Endothelial cell of umbilical vein (primary cell): ENCODE measurements at regions not wholly inside any gene's neighbourhood (a gene's known extent, or its start where the extent isn't known, plus 50 kb on each side); places are given as distances from the start of the nearest gene placed in this dataset.

ENCODE experiments used
- BruUV-seq: library from RNA; stranded (reverse); fragments of 400-500 nt; replicated peaks from 2 replicates; lab custom pipeline; 2021; lab: Mats Ljungman, UMichigan
- CTCF ChIA-PET: fragments of 300-600, 350-600 bp; sonication (Branson Sonifier 250); formaldehyde crosslinking; loops from one replicate; lab custom pipeline; 2021; ENCODE audit warnings: antibody characterized with exemption, inconsistent platforms; lab: Charles Lee
- POLR2A ChIA-PET: fragments of 300-600, 350-600 bp; sonication (Branson Sonifier 250); formaldehyde crosslinking; loops from one replicate; lab custom pipeline; 2021; ENCODE audit warnings: antibody characterized with exemption, inconsistent platforms; lab: Charles Lee
- DNase-seq: peaks from one replicate; pipeline ENCODE4 v3.0.0-alpha.2; 2011; ENCODE audit warnings: low read depth, low spot score
- FAIRE-seq: peaks from 2 replicates; lab custom pipeline; 2011; peaks lifted over from hg19 to GRCh38; lab: Jason Lieb, UNC
- H2AFZ ChIP-seq: 2 replicates; pipeline ENCODE4 v1.6.0; 2012; ENCODE audit warnings: low read depth, low read length, control low read depth, inconsistent platforms
- H3K27ac ChIP-seq: 2 replicates; pipeline ENCODE4 v1.5.1; 2011; ENCODE audit warnings: low read depth, mild to moderate bottlenecking, control low read depth, low read length, moderate library complexity; ENCODE audit not compliant: insufficient read depth
- H3K27me3 ChIP-seq, 2 experiments: 2 replicates each; pipeline versions ENCODE4 v1.6.0 to v1.6.1; 2011; ENCODE audit warnings: low read length in 2 of 2, mixed read lengths in 1 of 2; ENCODE audit not compliant: control insufficient read depth in 2 of 2, insufficient read depth in 2 of 2
- H3K36me3 ChIP-seq, 2 experiments: 2 replicates in 1 of 2; 3 replicates in 1 of 2; pipeline ENCODE4 v1.5.1; 2011; ENCODE audit warnings: low read length in 2 of 2, mild to moderate bottlenecking in 1 of 2, moderate library complexity in 1 of 2; ENCODE audit not compliant: control insufficient read depth in 2 of 2, insufficient read depth in 2 of 2; ENCODE audit errors: extremely low read depth in 1 of 2
- H3K4me1 ChIP-seq: 3 replicates; pipeline ENCODE4 v1.5.1; 2011; ENCODE audit warnings: mild to moderate bottlenecking, low read length; ENCODE audit not compliant: control insufficient read depth, insufficient read depth; ENCODE audit errors: extremely low read depth
- H3K4me2 ChIP-seq: 2 replicates; pipeline ENCODE4 v1.6.1; 2011; ENCODE audit warnings: low read length, control low read depth, mixed read lengths; ENCODE audit not compliant: insufficient read depth
- H3K4me3 ChIP-seq, 3 experiments: fragments of 200-600 bp in 1 of 3; sonication (generic), shearing (Covaris generic) in 1 of 3; replicated peaks in 1 of 3; 2 replicates each; pipeline ENCODE4 v1.5.1; 2011 to 2016; ENCODE audit warnings: control low read depth in 3 of 3, low read length in 3 of 3, mild to moderate bottlenecking in 2 of 3, inconsistent platforms in 1 of 3, low read depth in 1 of 3, moderate library complexity in 1 of 3; ENCODE audit not compliant: insufficient read depth in 1 of 3
- H3K79me2 ChIP-seq: 2 replicates; pipeline ENCODE4 v1.6.0; 2012; ENCODE audit warnings: low read length, inconsistent platforms; ENCODE audit not compliant: control insufficient read depth, insufficient read depth
- H3K9ac ChIP-seq: replicated peaks from 2 replicates; pipeline ENCODE3; 2011; ENCODE audit warnings: low read length, control low read depth; ENCODE audit not compliant: insufficient read depth; ENCODE audit errors: extremely low read depth
- H3K9me1 ChIP-seq: replicated peaks from 3 replicates; pipeline ENCODE4 v1.6.0; 2011; ENCODE audit warnings: mild to moderate bottlenecking, low read length; ENCODE audit not compliant: control insufficient read depth, insufficient read depth; ENCODE audit errors: extremely low read depth
- H3K9me3 ChIP-seq: replicated peaks from 2 replicates; pipeline ENCODE4 v1.5.1; 2012; ENCODE audit warnings: low read length, inconsistent platforms; ENCODE audit not compliant: control insufficient read depth, insufficient read depth
- H4K20me1 ChIP-seq: replicated peaks from 2 replicates; pipeline ENCODE3; 2011; ENCODE audit warnings: mild to moderate bottlenecking, low read length; ENCODE audit not compliant: control insufficient read depth, insufficient read depth; ENCODE audit errors: extremely low read depth
- CTCF ChIP-seq, 2 donors: IDR thresholded peaks; 1 replicate in 1 of 2; 2 replicates in 1 of 2; pipeline ENCODE4 v1.5.1; 2011; ENCODE audit warnings: low read length in 2 of 2, mild to moderate bottlenecking in 2 of 2, moderate library complexity in 2 of 2, control low read depth in 1 of 2, inconsistent platforms in 1 of 2, low read depth in 1 of 2; ENCODE audit not compliant: insufficient read depth in 1 of 2; ENCODE audit errors: extremely low read depth in 1 of 2
- EZH2 ChIP-seq: IDR thresholded peaks from 2 replicates; pipeline ENCODE4 v1.6.1; 2012; ENCODE audit warnings: borderline replicate concordance, low read depth, mild to moderate bottlenecking, moderate library complexity, low read length, inconsistent platforms; ENCODE audit not compliant: severe bottlenecking
- FOS ChIP-seq: IDR thresholded peaks from 2 replicates; pipeline ENCODE4 v1.6.1; 2011; ENCODE audit warnings: mild to moderate bottlenecking, low read length, moderate library complexity, borderline replicate concordance; ENCODE audit not compliant: insufficient read depth
- GATA2 ChIP-seq: IDR thresholded peaks from 2 replicates; pipeline ENCODE4 v1.7.0; 2011; ENCODE audit warnings: low read depth, mild to moderate bottlenecking, moderate library complexity, mixed read lengths, low read length; ENCODE audit not compliant: insufficient read length, insufficient read depth
- JUN ChIP-seq: IDR thresholded peaks from 2 replicates; pipeline ENCODE4 v1.6.1; 2011; ENCODE audit warnings: borderline replicate concordance, low read depth; ENCODE audit not compliant: insufficient read length, insufficient read depth
- MAX ChIP-seq: IDR thresholded peaks from 2 replicates; pipeline ENCODE4 v1.6.1; 2011; ENCODE audit not compliant: insufficient read depth, insufficient read length
- MYC ChIP-seq: IDR thresholded peaks from one replicate; pipeline ENCODE4 v1.6.1; 2011; ENCODE audit warnings: mild to moderate bottlenecking, low read depth, low read length
- POLR2A ChIP-seq: IDR thresholded peaks from 2 replicates; pipeline ENCODE4 v1.6.1; 2012; ENCODE audit warnings: low read depth, mild to moderate bottlenecking, control low read depth, low read length
- POLR2AphosphoS5 ChIP-seq: IDR thresholded peaks from 2 replicates; pipeline ENCODE4 v1.6.1; 2012; ENCODE audit warnings: low read depth, mild to moderate bottlenecking, control low read depth, low read length, moderate library complexity; ENCODE audit not compliant: insufficient read depth
- dilution Hi-C: fragments of 300-500 bp; cut with MboI; formaldehyde crosslinking; loops from one replicate; pipeline ENCODE4 v1.15.0; 2019; ENCODE audit warnings: low sequenced_read_pairs; ENCODE audit not compliant: extremely low pct_ligation_motif_present
- intact Hi-C: fragments of 100-400 bp; cut with micrococcal nuclease; formaldehyde crosslinking; loops from one replicate; pipeline ENCODE4 v1.10.0; 2022

- H3K9ac ChIP-seq = no peak overlapping the region
- no peak for FAIRE-seq
- peak; percentile 2 for DNase-seq
- intact Hi-C loops = no loop called here
- no peaks in the 10 kb centered on the region for H4K20me1 ChIP-seq
- H3K9me1 ChIP-seq = no peaks in the 10 kb centered on the region
- no peaks in the 10 kb centered on the region for H3K36me3 ChIP-seq
- no TSS peak for BruUV-seq
- H3K9me3 ChIP-seq = peaks cover 2% of the 10 kb centered on the region
- H3K4me2 ChIP-seq = no peak overlapping the region
- ChIA-PET POLR2A (no interaction called here), CTCF (interaction anchor here (0.6 to 1.6 kb wide), 2 partner anchors 49 to 1522 kb away, joined by 4 to 9 read pairs; no protein-coding TSS in a partner anchor)
- no peak overlapping the region for H2AFZ ChIP-seq
- no peaks in the 10 kb centered on the region for H3K27me3 ChIP-seq
- H3K4me1 ChIP-seq = no peaks in the 10 kb centered on the region
- no peak overlapping the region for H3K27ac ChIP-seq
- TF ChIP-seq MAX (no peak), POLR2A (no peak), FOS (no peak), POLR2AphosphoS5 (no peak), MYC (no peak), JUN (no peak), GATA2 (no peak), EZH2 (no peak), CTCF (IDR thresholded peaks at IDR 0.05; ENCODE audit: extremely low read depth in 1 of 2, insufficient read depth in 1 of 2, low read depth in 1 of 2, low read length in 2 of 2) (peak; percentile 39 to 61)
- no peaks in the 10 kb centered on the region for H3K79me2 ChIP-seq
- dilution Hi-C loops = no loop called here
- H3K4me3 ChIP-seq = no peak overlapping the region
Measured at GRCh38 chr4:22897520-22898108, 204.9 kb downstream of the GBA3 start.
